ENCODE measurements at regions not wholly inside any gene's neighbourhood (a gene's known extent, or its start where the extent isn't known, plus 50 kb on each side); places are given as distances from the start of the nearest gene placed in this dataset.

- TF ChIP-seq FOSL2 (IDR thresholded peaks at IDR 0.05; ENCODE audit: borderline replicate concordance, low read depth) = no peak
- TF ChIP-seq, protein P1, sequence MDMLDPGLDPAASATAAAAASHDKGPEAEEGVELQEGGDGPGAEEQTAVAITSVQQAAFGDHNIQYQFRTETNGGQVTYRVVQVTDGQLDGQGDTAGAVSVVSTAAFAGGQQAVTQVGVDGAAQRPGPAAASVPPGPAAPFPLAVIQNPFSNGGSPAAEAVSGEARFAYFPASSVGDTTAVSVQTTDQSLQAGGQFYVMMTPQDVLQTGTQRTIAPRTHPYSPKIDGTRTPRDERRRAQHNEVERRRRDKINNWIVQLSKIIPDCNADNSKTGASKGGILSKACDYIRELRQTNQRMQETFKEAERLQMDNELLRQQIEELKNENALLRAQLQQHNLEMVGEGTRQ (IDR thresholded peaks at IDR 0.05; ENCODE audit: borderline replicate concordance, low read depth, low read length) = no peak
- no peak for TF ChIP-seq TCF12 (IDR thresholded peaks at IDR 0.05)
- no peak for TF ChIP-seq FOXJ3 (CRISPR knock-in tag; IDR thresholded peaks at IDR 0.05)
- TF ChIP-seq EP300 (IDR thresholded peaks at IDR 0.05; ENCODE audit: borderline replicate concordance in 1 of 2, low read depth in 1 of 2, low read length in 1 of 2) = no peak
Observed at GRCh38 chr3:27625864-27626263, 96.3 kb downstream of the EOMES start (continued).

- 60% methylated on average over 4 of the region's 4 CpGs for WGBS (ENCODE audit: low lambda C conversion rate)
- no peak for DNase-seq
- H3K4me1 ChIP-seq (ENCODE audit: control insufficient read depth in 1 of 2, insufficient read depth in 2 of 2, low read depth in 1 of 2, low read length in 1 of 2) = peaks cover 3 to 6% of the 10 kb centered on the region in 2 experiments; a peak in 3 of 4 replicates
- H4K20me1 ChIP-seq (ENCODE audit: insufficient read depth) = no peaks in the 10 kb centered on the region
- H3K79me2 ChIP-seq (ENCODE audit: insufficient read depth) = no peaks in the 10 kb centered on the region
- H2AFZ ChIP-seq (ENCODE audit: low read depth) = no peak overlapping the region
- no peaks in the 10 kb centered on the region for H3K36me3 ChIP-seq (replicated peaks in 1 of 2; ENCODE audit: control insufficient read depth in 1 of 2, insufficient read depth in 2 of 2, low read length in 1 of 2)
- no peak overlapping the region for H3K4me2 ChIP-seq
- H3K27me3 ChIP-seq (ENCODE audit: insufficient read depth) = no peaks in the 10 kb centered on the region
- H3F3A ChIP-seq (replicated peaks; ENCODE audit: insufficient read depth) = peaks cover 4% of the 10 kb centered on the region
- no peaks in the 10 kb centered on the region for H3K9me3 ChIP-seq
- CTCF ChIA-PET = interaction anchor here (1.3 to 1.4 kb wide), 2 partner anchors 58 to 139 kb away, joined by 3 read pairs; partner anchors contain the start of gene SLC4A7
- TF ChIP-seq EZH2phosphoT487 (IDR thresholded peaks at IDR 0.05; ENCODE audit: borderline replicate concordance, low read depth) (no peak), SIN3A (IDR thresholded peaks at IDR 0.05; ENCODE audit: borderline replicate concordance, low read depth, low read length) (no peak), NFIC (IDR thresholded peaks at IDR 0.05; ENCODE audit: borderline replicate concordance) (no peak), JUND (IDR thresholded peaks at IDR 0.05) (no peak)
- H3K27ac ChIP-seq (ENCODE audit: low read depth in 2 of 2, low read length in 1 of 2) = no peak overlapping the region
- no peak overlapping the region for H3K4me3 ChIP-seq (ENCODE audit: low read depth in 2 of 2, low read length in 1 of 2)
- no peak overlapping the region for H3K9ac ChIP-seq
- POLR2A ChIA-PET = no interaction called here
- H3K9me2 ChIP-seq = no peaks in the 10 kb centered on the region
Observed at GRCh38 chr3:27623085-27623753, 98.9 kb downstream of the EOMES start.

- Histone ChIP-seq H3K27ac (ENCODE audit: low read depth in 2 of 2, low read length in 1 of 2) (no peak overlapping the region), H2AFZ (ENCODE audit: low read depth) (no peak overlapping the region), H3K79me2 (ENCODE audit: insufficient read depth) (no peaks in the 10 kb centered on the region), H3K9me3 (no peaks in the 10 kb centered on the region), H3K27me3 (ENCODE audit: insufficient read depth) (no peaks in the 10 kb centered on the region), H4K20me1 (ENCODE audit: insufficient read depth) (no peaks in the 10 kb centered on the region), H3K4me1 (ENCODE audit: control insufficient read depth in 1 of 2, insufficient read depth in 2 of 2, low read depth in 1 of 2, low read length in 1 of 2) (peaks cover 0 to 10% of the 10 kb centered on the region in 2 experiments; a peak in 2 of 4 replicates), H3F3A (replicated peaks; ENCODE audit: insufficient read depth) (peaks cover 7% of the 10 kb centered on the region), H3K9ac (no peak overlapping the region), H3K4me2 (no peak overlapping the region), H3K4me3 (ENCODE audit: low read depth in 2 of 2, low read length in 1 of 2) (no peak overlapping the region), H3K9me2 (no peaks in the 10 kb centered on the region), H3K36me3 (replicated peaks in 1 of 2; ENCODE audit: control insufficient read depth in 1 of 2, insufficient read depth in 2 of 2, low read length in 1 of 2) (no peaks in the 10 kb centered on the region)
- DNase-seq = no peak
- ChIA-PET POLR2A (no interaction called here), CTCF (interaction anchor here (0.9 to 1.8 kb wide), 2 partner anchors 51 to 64 kb away, joined by 3 to 4 read pairs; no protein-coding TSS in a partner anchor)
- 83% methylated on average over 3 of the region's 5 CpGs for WGBS (ENCODE audit: low lambda C conversion rate)
- TF ChIP-seq EZH2phosphoT487 (IDR thresholded peaks at IDR 0.05; ENCODE audit: borderline replicate concordance, low read depth) (no peak), GABPA (IDR thresholded peaks at IDR 0.05; ENCODE audit: low read depth) (no peak), CHD2 (IDR thresholded peaks at IDR 0.05; ENCODE audit: low read length, partially characterized antibody) (no peak), IRF3 (IDR thresholded peaks at IDR 0.05; ENCODE audit: low read depth, low read length) (no peak), FOSL2 (IDR thresholded peaks at IDR 0.05; ENCODE audit: borderline replicate concordance, low read depth) (no peak), TEAD4 (IDR thresholded peaks at IDR 0.05; ENCODE audit: borderline replicate concordance, insufficient read depth) (no peak), RXRA (IDR thresholded peaks at IDR 0.05; ENCODE audit: borderline replicate concordance, low read depth) (no peak), RAD21 (IDR thresholded peaks at IDR 0.05; ENCODE audit: low read length) (no peak), ELF1 (IDR thresholded peaks at IDR 0.05) (no peak)
- TF ChIP-seq, protein P2, sequence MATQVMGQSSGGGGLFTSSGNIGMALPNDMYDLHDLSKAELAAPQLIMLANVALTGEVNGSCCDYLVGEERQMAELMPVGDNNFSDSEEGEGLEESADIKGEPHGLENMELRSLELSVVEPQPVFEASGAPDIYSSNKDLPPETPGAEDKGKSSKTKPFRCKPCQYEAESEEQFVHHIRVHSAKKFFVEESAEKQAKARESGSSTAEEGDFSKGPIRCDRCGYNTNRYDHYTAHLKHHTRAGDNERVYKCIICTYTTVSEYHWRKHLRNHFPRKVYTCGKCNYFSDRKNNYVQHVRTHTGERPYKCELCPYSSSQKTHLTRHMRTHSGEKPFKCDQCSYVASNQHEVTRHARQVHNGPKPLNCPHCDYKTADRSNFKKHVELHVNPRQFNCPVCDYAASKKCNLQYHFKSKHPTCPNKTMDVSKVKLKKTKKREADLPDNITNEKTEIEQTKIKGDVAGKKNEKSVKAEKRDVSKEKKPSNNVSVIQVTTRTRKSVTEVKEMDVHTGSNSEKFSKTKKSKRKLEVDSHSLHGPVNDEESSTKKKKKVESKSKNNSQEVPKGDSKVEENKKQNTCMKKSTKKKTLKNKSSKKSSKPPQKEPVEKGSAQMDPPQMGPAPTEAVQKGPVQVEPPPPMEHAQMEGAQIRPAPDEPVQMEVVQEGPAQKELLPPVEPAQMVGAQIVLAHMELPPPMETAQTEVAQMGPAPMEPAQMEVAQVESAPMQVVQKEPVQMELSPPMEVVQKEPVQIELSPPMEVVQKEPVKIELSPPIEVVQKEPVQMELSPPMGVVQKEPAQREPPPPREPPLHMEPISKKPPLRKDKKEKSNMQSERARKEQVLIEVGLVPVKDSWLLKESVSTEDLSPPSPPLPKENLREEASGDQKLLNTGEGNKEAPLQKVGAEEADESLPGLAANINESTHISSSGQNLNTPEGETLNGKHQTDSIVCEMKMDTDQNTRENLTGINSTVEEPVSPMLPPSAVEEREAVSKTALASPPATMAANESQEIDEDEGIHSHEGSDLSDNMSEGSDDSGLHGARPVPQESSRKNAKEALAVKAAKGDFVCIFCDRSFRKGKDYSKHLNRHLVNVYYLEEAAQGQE (IDR thresholded peaks at IDR 0.05; ENCODE audit: low read depth, low read length) = no peak
- TF ChIP-seq, protein P3, sequence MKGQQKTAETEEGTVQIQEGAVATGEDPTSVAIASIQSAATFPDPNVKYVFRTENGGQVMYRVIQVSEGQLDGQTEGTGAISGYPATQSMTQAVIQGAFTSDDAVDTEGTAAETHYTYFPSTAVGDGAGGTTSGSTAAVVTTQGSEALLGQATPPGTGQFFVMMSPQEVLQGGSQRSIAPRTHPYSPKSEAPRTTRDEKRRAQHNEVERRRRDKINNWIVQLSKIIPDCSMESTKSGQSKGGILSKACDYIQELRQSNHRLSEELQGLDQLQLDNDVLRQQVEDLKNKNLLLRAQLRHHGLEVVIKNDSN (IDR thresholded peaks at IDR 0.05; ENCODE audit: borderline replicate concordance, low read depth) = no peak
Observed at GRCh38 chr3:27617552-27617951, 104.6 kb downstream of the EOMES start.
